GM23338 (cell line): ENCODE measurements at regions not wholly inside any gene's neighbourhood (a gene's known extent, or its start where the extent isn't known, plus 50 kb on each side); places are given as distances from the start of the nearest gene placed in this dataset.

Source experiments
- ATAC-seq: fragments of 200-7000 bp; cut with Tn5 transposase; 3 replicates; pipeline ENCODE4 v1.9.1; 2020
- DNase-seq: peaks from one replicate; pipeline ENCODE4 v3.0.0-alpha.2; 2015; ENCODE audit warnings: low spot score
- H2AFZ ChIP-seq: fragments of 200-600 bp; sonication (generic); 2 replicates; pipeline ENCODE4 v1.8.0; 2016; ENCODE audit warnings: antibody characterized with exemption, mild to moderate bottlenecking, moderate library complexity
- H3F3A ChIP-seq: fragments of 200-600 bp; sonication (generic); replicated peaks from 2 replicates; pipeline ENCODE4 v1.8.0; 2017; ENCODE audit warnings: antibody characterized with exemption, mixed run types, low read depth
- H3K27ac ChIP-seq: fragments of 200-600 bp; sonication (generic); 2 replicates; pipeline ENCODE4 v1.6.1; 2016; ENCODE audit warnings: low read depth
- H3K27me3 ChIP-seq: fragments of 200-600 bp; sonication (generic); 2 replicates; pipeline ENCODE4 v1.8.0; 2016; ENCODE audit warnings: mild to moderate bottlenecking, mixed run types, moderate library complexity; ENCODE audit not compliant: insufficient read depth
- H3K36me3 ChIP-seq: fragments of 200-600 bp; sonication (generic); 2 replicates; pipeline ENCODE4 v1.8.0; 2016; ENCODE audit warnings: mild to moderate bottlenecking; ENCODE audit not compliant: insufficient read depth
- H3K4me1 ChIP-seq: fragments of 200-600 bp; sonication (generic); 2 replicates; pipeline ENCODE4 v1.8.0; 2016; ENCODE audit warnings: mild to moderate bottlenecking, moderate library complexity; ENCODE audit not compliant: insufficient read depth
- H3K4me2 ChIP-seq: fragments of 200-600 bp; sonication (generic); 2 replicates; pipeline ENCODE4 v1.7.1; 2017; ENCODE audit warnings: mixed run types
- H3K4me3 ChIP-seq: fragments of 200-600 bp; sonication (generic); 2 replicates; pipeline ENCODE4 v1.6.1; 2016; ENCODE audit warnings: mixed run types
- H3K79me2 ChIP-seq: fragments of 200-600 bp; sonication (generic); replicated peaks from 2 replicates; pipeline ENCODE4 v1.8.0; 2017; ENCODE audit warnings: mild to moderate bottlenecking; ENCODE audit not compliant: insufficient read depth
- H3K9me2 ChIP-seq: fragments of 200-600 bp; sonication (generic); 2 replicates; pipeline ENCODE4 v1.8.0; 2017; ENCODE audit not compliant: insufficient read depth
- H4K20me1 ChIP-seq: fragments of 200-600 bp; sonication (generic); replicated peaks from 2 replicates; pipeline ENCODE4 v1.8.0; 2017; ENCODE audit warnings: mild to moderate bottlenecking; ENCODE audit not compliant: insufficient read depth
- H3K27ac Mint-ChIP-seq: 2 replicates; pipeline ENCODE4 v1.8.0; 2020; ENCODE audit warnings: inconsistent platforms, mild to moderate bottlenecking, moderate library complexity, mixed read lengths
- H3K27me3 Mint-ChIP-seq: 3 replicates; pipeline ENCODE4 v1.8.0; 2022; ENCODE audit warnings: low read depth, mild to moderate bottlenecking, moderate library complexity, mixed read lengths, inconsistent platforms; ENCODE audit not compliant: insufficient read depth, poor library complexity
- H3K36me3 Mint-ChIP-seq: 3 replicates; pipeline ENCODE4 v1.8.0; 2021; ENCODE audit warnings: low read depth, mild to moderate bottlenecking, inconsistent platforms, moderate library complexity, mixed read lengths
- H3K4me1 Mint-ChIP-seq: 3 replicates; pipeline ENCODE4 v1.8.0; 2020; ENCODE audit warnings: mild to moderate bottlenecking, inconsistent platforms, mixed read lengths
- H3K4me3 Mint-ChIP-seq: 3 replicates; pipeline ENCODE4 v1.8.0; 2021; ENCODE audit warnings: moderate library complexity, mild to moderate bottlenecking, inconsistent platforms, mixed read lengths
- H3K9me3 Mint-ChIP-seq: 3 replicates; pipeline ENCODE4 v1.8.0; 2020; ENCODE audit warnings: moderate library complexity, mild to moderate bottlenecking, inconsistent platforms, mixed read lengths
- CREB1 ChIP-seq: fragments of 250-450 bp; sonication (Bioruptor Pico); IDR thresholded peaks from 2 replicates; pipeline ENCODE4 v1.5.0; 2020; ENCODE audit warnings: low read depth, mild to moderate bottlenecking, moderate library complexity
- CTCF ChIP-seq, 2 experiments: fragments of 200-600 bp in 1 of 2; sonication (generic) in 1 of 2; conservative IDR thresholded peaks; 2 replicates each; pipeline versions ENCODE4 v1.5.1 to v1.6.1; 2016 to 2017; ENCODE audit warnings: antibody characterized with exemption in 2 of 2, low read depth in 2 of 2, mild to moderate bottlenecking in 2 of 2, moderate library complexity in 1 of 2
- JUNB ChIP-seq: IDR thresholded peaks from one replicate; pipeline ENCODE4 v1.6.1; 2016; ENCODE audit warnings: antibody characterized with exemption; ENCODE audit not compliant: unreplicated experiment
- REST ChIP-seq: IDR thresholded peaks from one replicate; pipeline ENCODE4 v1.6.1; 2018; ENCODE audit warnings: antibody characterized with exemption; ENCODE audit not compliant: unreplicated experiment
- ZNF114 ChIP-seq: fragments of 250-450 bp; sonication (Bioruptor Pico); IDR thresholded peaks from 2 replicates; pipeline ENCODE4 v1.5.0; 2020; ENCODE audit warnings: mild to moderate bottlenecking, moderate library complexity
- ZNF331 ChIP-seq: fragments of 250-450 bp; sonication (Bioruptor Pico); IDR thresholded peaks from 2 replicates; pipeline ENCODE4 v1.5.0; 2020; ENCODE audit warnings: low read depth, mild to moderate bottlenecking, moderate library complexity
- ZNF462 ChIP-seq: fragments of 250-450 bp; sonication (Bioruptor Pico); IDR thresholded peaks from 2 replicates; pipeline ENCODE4 v1.5.0; 2020; ENCODE audit warnings: mild to moderate bottlenecking, moderate library complexity

GRCh38 chr9:81082221-81082620, 607.1 kb downstream of the TLE1 start (continued):
- TF ChIP-seq JUNB (no peak), REST (no peak)

- TF ChIP-seq JUNB (no peak), REST (no peak), ZNF462 (CRISPR knock-in tag) (no peak), ZNF114 (no peak), CREB1 (CRISPR knock-in tag) (no peak), CTCF (conservative IDR thresholded peaks at IDR 0.05; ENCODE audit: low read depth in 2 of 2) (no peak), ZNF331 (CRISPR knock-in tag) (no peak)
- H3K36me3 Mint-ChIP-seq, result no peaks in the 10 kb centered on the region
- Histone ChIP-seq H2AFZ (no peak overlapping the region), H3K27me3 (no peaks in the 10 kb centered on the region), H3K79me2 (no peaks in the 10 kb centered on the region), H3K4me1 (0 out of 2 replicates have a peak, but pooled peaks cover 3% of the 10 kb centered on the region), H4K20me1 (no peaks in the 10 kb centered on the region), H3K4me2 (no peak overlapping the region), H3K27ac (no peak overlapping the region), H3K9me2 (peaks cover 10% of the 10 kb centered on the region; the same call in 1 of the 2 replicates), H3K4me3 (no peak overlapping the region), H3F3A (no peaks in the 10 kb centered on the region), H3K36me3 (no peaks in the 10 kb centered on the region)
- DNase-seq, result no peak
- no peaks in the 10 kb centered on the region for H3K9me3 Mint-ChIP-seq
- peaks cover 9% of the 10 kb centered on the region; the same call in 2 of the 3 replicates for H3K4me1 Mint-ChIP-seq
- no peak overlapping the region for H3K4me3 Mint-ChIP-seq
- H3K27ac Mint-ChIP-seq, result no peak overlapping the region
- ATAC-seq, result no peak
- H3K27me3 Mint-ChIP-seq, result no peaks in the 10 kb centered on the region
Measured at GRCh38 chr9:81080900-81081299, 608.4 kb downstream of the TLE1 start.
